H9 (cell line): ENCODE measurements at regions not wholly inside any gene's neighbourhood (a gene's known extent, or its start where the extent isn't known, plus 50 kb on each side); places are given as distances from the start of the nearest gene placed in this dataset.

ENCODE experiments used
- DNase-seq: peaks from one replicate; pipeline ENCODE4 v3.0.0-alpha.2; 2017
- H2AFZ ChIP-seq: one replicate; pipeline ENCODE4 v1.6.1; 2013; ENCODE audit warnings: mild to moderate bottlenecking, low read length, control low read depth, moderate library complexity
- H2AK5ac ChIP-seq: 2 replicates; pipeline ENCODE4 v1.6.1; 2013; ENCODE audit warnings: low read length, control low read depth, mixed read lengths; ENCODE audit not compliant: insufficient read length
- H2BK120ac ChIP-seq: one replicate; pipeline ENCODE4 v1.6.1; 2013; ENCODE audit warnings: low read depth, mild to moderate bottlenecking, low read length, control low read depth, inconsistent platforms; ENCODE audit not compliant: poor library complexity, severe bottlenecking
- H2BK12ac ChIP-seq: 2 replicates; pipeline ENCODE4 v1.6.1; 2013; ENCODE audit warnings: low read length, control low read depth, mixed read lengths, low read depth; ENCODE audit not compliant: insufficient read length
- H2BK15ac ChIP-seq: 2 replicates; pipeline ENCODE4 v1.6.1; 2013; ENCODE audit warnings: low read depth, low read length, control low read depth
- H2BK20ac ChIP-seq: one replicate; pipeline ENCODE4 v1.6.1; 2013; ENCODE audit warnings: low read depth, mild to moderate bottlenecking, low read length, control low read depth, inconsistent platforms; ENCODE audit not compliant: poor library complexity, severe bottlenecking
- H2BK5ac ChIP-seq: 2 replicates; pipeline ENCODE4 v1.6.1; 2013; ENCODE audit warnings: low read length, control low read depth, mixed read lengths; ENCODE audit not compliant: insufficient read length
- H3K14ac ChIP-seq: 2 replicates; pipeline ENCODE4 v1.6.1; 2013; ENCODE audit warnings: low read length, control low read depth; ENCODE audit not compliant: insufficient read depth
- H3K18ac ChIP-seq: 2 replicates; pipeline ENCODE4 v1.6.1; 2013; ENCODE audit warnings: low read depth, mild to moderate bottlenecking, mixed read lengths, low read length, control low read depth; ENCODE audit not compliant: insufficient read length
- H3K23ac ChIP-seq: 2 replicates; pipeline ENCODE4 v1.6.1; 2013; ENCODE audit warnings: low read length, control low read depth, mixed read lengths, low read depth; ENCODE audit not compliant: insufficient read length
- H3K23me2 ChIP-seq: 2 replicates; pipeline ENCODE4 v1.6.1; 2013; ENCODE audit warnings: low read depth, mild to moderate bottlenecking, mixed read lengths, low read length, control low read depth; ENCODE audit not compliant: insufficient read length, poor library complexity, severe bottlenecking
- H3K27ac ChIP-seq: 2 replicates; pipeline ENCODE4 v1.5.1; 2013; ENCODE audit warnings: low read length, control low read depth, mixed read lengths, low read depth; ENCODE audit not compliant: insufficient read length
- H3K27me3 ChIP-seq: 2 replicates; pipeline ENCODE4 v1.6.1; 2013; ENCODE audit warnings: low read length, control low read depth, inconsistent platforms; ENCODE audit not compliant: insufficient read depth
- H3K4ac ChIP-seq: 2 replicates; pipeline ENCODE4 v1.6.1; 2013; ENCODE audit warnings: low read depth, mild to moderate bottlenecking, control low read depth, inconsistent platforms, low read length, moderate library complexity
- H3K4me1 ChIP-seq: 2 replicates; pipeline ENCODE4 v1.6.1; 2013; ENCODE audit warnings: low read length, control low read depth, inconsistent platforms; ENCODE audit not compliant: insufficient read depth
- H3K4me2 ChIP-seq: 2 replicates; pipeline ENCODE4 v1.6.1; 2013; ENCODE audit warnings: low read length, control low read depth, mixed read lengths; ENCODE audit not compliant: insufficient read length, insufficient read depth
- H3K56ac ChIP-seq: 2 replicates; pipeline ENCODE4 v1.6.1; 2013; ENCODE audit warnings: low read depth, mild to moderate bottlenecking, mixed read lengths, low read length, control low read depth; ENCODE audit not compliant: insufficient read length
- H3K79me1 ChIP-seq: 2 replicates; pipeline ENCODE4 v1.6.1; 2013; ENCODE audit warnings: low read depth, mild to moderate bottlenecking, moderate library complexity, low read length, control low read depth, inconsistent platforms; ENCODE audit not compliant: insufficient read depth, poor library complexity, severe bottlenecking
- H3K79me2 ChIP-seq: 2 replicates; pipeline ENCODE4 v1.6.1; 2013; ENCODE audit warnings: low read length, control low read depth, inconsistent platforms; ENCODE audit not compliant: insufficient read depth
- H3K9ac ChIP-seq: 2 replicates; pipeline ENCODE4 v1.6.1; 2013; ENCODE audit warnings: low read length, control low read depth, mixed read lengths; ENCODE audit not compliant: insufficient read length; ENCODE audit errors: extremely low read depth
- H3K9me3 ChIP-seq: one replicate; pipeline ENCODE4 v1.6.1; 2013; ENCODE audit warnings: low read depth, low read length, inconsistent platforms; ENCODE audit not compliant: control insufficient read depth
- H3T11ph ChIP-seq: one replicate; pipeline ENCODE4 v1.6.1; 2013; ENCODE audit warnings: mild to moderate bottlenecking, low read length, control low read depth, inconsistent platforms
- H4K20me1 ChIP-seq: one replicate; pipeline ENCODE4 v1.6.1; 2013; ENCODE audit not compliant: control insufficient read depth, insufficient read length, insufficient read depth
- H4K5ac ChIP-seq: 2 replicates; pipeline ENCODE4 v1.6.1; 2013; ENCODE audit warnings: low read depth, mild to moderate bottlenecking, mixed read lengths, low read length, control low read depth; ENCODE audit not compliant: insufficient read length
- H4K8ac ChIP-seq: replicated peaks from 2 replicates; pipeline ENCODE4 v1.6.1; 2013; ENCODE audit warnings: low read length, control low read depth, mixed read lengths, low read depth; ENCODE audit not compliant: insufficient read length
- H4K91ac ChIP-seq: 2 replicates; pipeline ENCODE4 v1.6.1; 2013; ENCODE audit warnings: low read depth, mild to moderate bottlenecking, moderate library complexity, mixed read lengths, low read length, control low read depth; ENCODE audit not compliant: insufficient read length
- H3K27ac Mint-ChIP-seq, 3 experiments: 2 replicates in 2 of 3; 3 replicates in 1 of 3; pipeline ENCODE4 v1.8.0; 2020 to 2021; ENCODE audit warnings: mixed read lengths in 3 of 3, mild to moderate bottlenecking in 1 of 3, moderate library complexity in 1 of 3
- H3K27me3 Mint-ChIP-seq: 2 replicates; pipeline ENCODE4 v1.8.0; 2021; ENCODE audit warnings: low read depth, mild to moderate bottlenecking, moderate library complexity, mixed read lengths
- H3K36me3 Mint-ChIP-seq, 3 experiments: 2 replicates in 2 of 3; 3 replicates in 1 of 3; pipeline ENCODE4 v1.8.0; 2020 to 2021; ENCODE audit warnings: low read depth in 3 of 3, mixed read lengths in 3 of 3; ENCODE audit not compliant: insufficient read depth in 1 of 3
- H3K4me1 Mint-ChIP-seq, 2 experiments: 2 replicates each; pipeline ENCODE4 v1.8.0; 2020; ENCODE audit warnings: mixed read lengths in 2 of 2
- H3K4me3 Mint-ChIP-seq, 2 experiments: 2 replicates in 1 of 2; 3 replicates in 1 of 2; pipeline ENCODE4 v1.8.0; 2020 to 2021; ENCODE audit warnings: mild to moderate bottlenecking in 2 of 2, mixed read lengths in 2 of 2, moderate library complexity in 1 of 2
- H3K9me3 Mint-ChIP-seq, 2 experiments: 2 replicates in 1 of 2; 3 replicates in 1 of 2; pipeline ENCODE4 v1.8.0; 2020; ENCODE audit warnings: mild to moderate bottlenecking in 2 of 2, mixed read lengths in 2 of 2, moderate library complexity in 1 of 2
- CTCF ChIP-seq: fragments of 200-600 bp; sonication (generic); conservative IDR thresholded peaks from 3 replicates; pipeline ENCODE4 v1.8.0; 2021; ENCODE audit warnings: antibody characterized with exemption, mild to moderate bottlenecking
- WGBS: extraction: QIAGEN DNeasy Blood & Tissue Kit; methylation state at CpG from one replicate; pipeline ENCODE4 v1.1.7; 2013; ENCODE audit warnings: missing lambda C conversion rate, low lambda C conversion rate, mixed read lengths; ENCODE audit not compliant: insufficient read length; ENCODE audit errors: extremely low coverage; 5-methylcytosine and 5-hydroxymethylcytosine counted together

- Histone ChIP-seq H3K27me3 (no peaks in the 10 kb centered on the region), H3K23me2 (no peaks in the 10 kb centered on the region), H2BK15ac (no peak overlapping the region), H3K27ac (no peak overlapping the region), H4K20me1 (no peaks in the 10 kb centered on the region), H3K9me3 (peaks cover 5% of the 10 kb centered on the region), H3K4me2 (no peak overlapping the region), H3K18ac (no peak overlapping the region), H2BK20ac (no peak overlapping the region), H2BK12ac (no peak overlapping the region), H4K5ac (no peak overlapping the region), H3K9ac (no peak overlapping the region), H3K23ac (no peak overlapping the region), H3K79me2 (no peaks in the 10 kb centered on the region), H3K4ac (no peak overlapping the region), H2AK5ac (no peak overlapping the region), H2AFZ (no peak overlapping the region), H2BK5ac (no peak overlapping the region), H3K79me1 (no peaks in the 10 kb centered on the region), H3K56ac (no peak overlapping the region), H3K4me1 (peaks cover 11% of the 10 kb centered on the region), H4K8ac (no peak overlapping the region), H4K91ac (no peak overlapping the region), H3T11ph (no peak overlapping the region), H3K14ac (no peak overlapping the region; the same call in 1 of the 2 replicates), H2BK120ac (no peak overlapping the region)
- no peaks in the 10 kb centered on the region for H3K36me3 Mint-ChIP-seq
- no CpG with 5 or more reads among the region's 18 CpGs for WGBS
- peaks cover 25 to 32% of the 10 kb centered on the region in 2 experiments for H3K4me1 Mint-ChIP-seq
- no peak for DNase-seq
- peaks cover 0 to 3% of the 10 kb centered on the region in 2 experiments; a peak in 2 of 5 replicates for H3K9me3 Mint-ChIP-seq
- TF ChIP-seq CTCF = no peak
- peak overlapping the region in 1 of 3 experiments; percentile 70; a peak in 1 of 7 replicates for H3K27ac Mint-ChIP-seq
- peaks cover 87% of the 10 kb centered on the region for H3K27me3 Mint-ChIP-seq
- H3K4me3 Mint-ChIP-seq = no peak overlapping the region; a peak in 1 of 5 replicates
These were observed 84.8 kb downstream of the ING1 start for GRCh38 chr13:110798081-110798994.
